NT2/D1 (cell line): ENCODE measurements at regions not wholly inside any gene's neighbourhood (a gene's known extent, or its start where the extent isn't known, plus 50 kb on each side); places are given as distances from the start of the nearest gene placed in this dataset.

Source experiments
- DNase-seq: peaks from one replicate; pipeline ENCODE4 v3.0.0-alpha.2; 2011; ENCODE audit warnings: low read depth, low spot score
- H3K27me3 ChIP-seq: 2 replicates; pipeline ENCODE4 v1.6.0; 2011; ENCODE audit warnings: mild to moderate bottlenecking; ENCODE audit not compliant: insufficient read length, insufficient read depth
- H3K36me3 ChIP-seq: 2 replicates; pipeline ENCODE4 v1.6.1; 2011; ENCODE audit warnings: mild to moderate bottlenecking, low read length, mixed read lengths; ENCODE audit not compliant: insufficient read depth, insufficient read length
- H3K4me1 ChIP-seq: 2 replicates; pipeline ENCODE4 v1.5.1; 2011; ENCODE audit not compliant: insufficient read depth, insufficient read length
- H3K4me3 ChIP-seq: 2 replicates; pipeline ENCODE4 v1.5.1; 2011; ENCODE audit warnings: low read depth; ENCODE audit not compliant: insufficient read length
- H3K9ac ChIP-seq: 2 replicates; pipeline ENCODE4 v1.6.0; 2011; ENCODE audit warnings: low read depth; ENCODE audit not compliant: insufficient read length
- H3K9me3 ChIP-seq: 2 replicates; pipeline ENCODE4 v1.5.1; 2011; ENCODE audit warnings: mild to moderate bottlenecking, low read length; ENCODE audit not compliant: insufficient read depth
- SUZ12 ChIP-seq: IDR thresholded peaks from 2 replicates; pipeline ENCODE4 v1.6.1; 2011; ENCODE audit not compliant: insufficient read length, insufficient read depth; ENCODE audit errors: extremely low read depth
- YY1 ChIP-seq: IDR thresholded peaks from 2 replicates; pipeline ENCODE4 v1.6.1; 2011; ENCODE audit not compliant: insufficient read length, insufficient read depth
- ZNF274 ChIP-seq: IDR thresholded peaks from 2 replicates; pipeline ENCODE4 v1.6.1; 2011; ENCODE audit warnings: mild to moderate bottlenecking, low read depth, low read length

GRCh38 chr10:130301021-130301892 lies 165.1 kb downstream of the GLRX3 start:
- DNase-seq = no peak
- no peak for TF ChIP-seq YY1
- Histone ChIP-seq H3K4me3 (no peak overlapping the region), H3K9me3 (peaks cover 21% of the 10 kb centered on the region; the same call in 1 of the 2 replicates), H3K27me3 (no peaks in the 10 kb centered on the region), H3K9ac (no peak overlapping the region), H3K36me3 (no peaks in the 10 kb centered on the region), H3K4me1 (no peaks in the 10 kb centered on the region)

GRCh38 chr10:130326954-130327353 lies 190.8 kb downstream of the GLRX3 start:
- Histone ChIP-seq H3K9ac (no peak overlapping the region), H3K27me3 (no peaks in the 10 kb centered on the region), H3K4me3 (no peak overlapping the region), H3K4me1 (no peaks in the 10 kb centered on the region), H3K36me3 (no peaks in the 10 kb centered on the region), H3K9me3 (no peaks in the 10 kb centered on the region)
- no peak for DNase-seq
- TF ChIP-seq SUZ12 = no peak
- TF ChIP-seq ZNF274 = no peak
- TF ChIP-seq YY1 = no peak

GRCh38 chr10:130329792-130330191 lies 193.6 kb downstream of the GLRX3 start:
- no peaks in the 10 kb centered on the region for H3K36me3 ChIP-seq
- no peak for DNase-seq
- no peak overlapping the region for H3K4me3 ChIP-seq
- H3K4me1 ChIP-seq = no peaks in the 10 kb centered on the region
- no peak overlapping the region for H3K9ac ChIP-seq
- H3K27me3 ChIP-seq = no peaks in the 10 kb centered on the region
- TF ChIP-seq SUZ12 = no peak
- no peak for TF ChIP-seq YY1
- TF ChIP-seq ZNF274 = no peak
- H3K9me3 ChIP-seq = no peaks in the 10 kb centered on the region

GRCh38 chr10:130333185-130333584 lies 197.0 kb downstream of the GLRX3 start:
- DNase-seq = no peak
- no peak overlapping the region for H3K4me3 ChIP-seq
- H3K27me3 ChIP-seq = no peaks in the 10 kb centered on the region
- TF ChIP-seq SUZ12 = no peak
- TF ChIP-seq YY1 = no peak
- TF ChIP-seq ZNF274 = no peak
- no peaks in the 10 kb centered on the region for H3K36me3 ChIP-seq
- no peak overlapping the region for H3K9ac ChIP-seq
- H3K4me1 ChIP-seq = no peaks in the 10 kb centered on the region
- H3K9me3 ChIP-seq = no peaks in the 10 kb centered on the region; the same call in 1 of the 2 replicates

- Histone ChIP-seq H3K27me3 (no peaks in the 10 kb centered on the region), H3K36me3 (no peaks in the 10 kb centered on the region), H3K4me3 (no peak overlapping the region), H3K9ac (no peak overlapping the region), H3K9me3 (no peaks in the 10 kb centered on the region; the same call in 1 of the 2 replicates), H3K4me1 (no peaks in the 10 kb centered on the region)
- DNase-seq = no peak
- no peak for TF ChIP-seq YY1
- TF ChIP-seq SUZ12 = no peak
Observed at GRCh38 chr10:130335336-130335735, 199.1 kb downstream of the GLRX3 start.

GRCh38 chr10:130336617-130337304 lies 200.6 kb downstream of the GLRX3 start:
- Histone ChIP-seq H3K9me3 (no peaks in the 10 kb centered on the region; the same call in 1 of the 2 replicates), H3K4me1 (no peaks in the 10 kb centered on the region), H3K36me3 (no peaks in the 10 kb centered on the region), H3K9ac (no peak overlapping the region), H3K4me3 (no peak overlapping the region), H3K27me3 (no peaks in the 10 kb centered on the region)
- no peak for TF ChIP-seq SUZ12
- TF ChIP-seq YY1 = no peak
- no peak for DNase-seq

- no peaks in the 10 kb centered on the region for H3K4me1 ChIP-seq
- DNase-seq = no peak
- no peaks in the 10 kb centered on the region; the same call in 1 of the 2 replicates for H3K9me3 ChIP-seq
- H3K36me3 ChIP-seq = no peaks in the 10 kb centered on the region
- H3K4me3 ChIP-seq = no peak overlapping the region
- no peak overlapping the region for H3K9ac ChIP-seq
- TF ChIP-seq YY1 = no peak
- TF ChIP-seq SUZ12 = no peak
- no peak for TF ChIP-seq ZNF274
- H3K27me3 ChIP-seq = no peaks in the 10 kb centered on the region
Observed at GRCh38 chr10:130337305-130337640, 201.1 kb downstream of the GLRX3 start.
